Heart right ventricle (tissue), 16 donors: ENCODE measurements at regions not wholly inside any gene's neighbourhood (a gene's known extent, or its start where the extent isn't known, plus 50 kb on each side); places are given as distances from the start of the nearest gene placed in this dataset.

Experiments used
- ATAC-seq, 8 donors: fragments of 200-7000 bp; cut with Tn5 transposase; one replicate each; pipeline ENCODE4 v1.9.1; 2020; ENCODE audit warnings: mild to moderate bottlenecking in 8 of 8, moderate library complexity in 8 of 8, moderate number of reproducible peaks in 1 of 8
- DNase-seq, 2 donors: peaks; one replicate each; pipeline ENCODE4 v3.0.0-alpha.2; 2020
- H3K27ac ChIP-seq, 10 donors: fragments of 200-600 bp; sonication (generic) in 2 of 10; one replicate each; pipeline versions ENCODE4 v1.5.0 to v1.8.0; 2020 to 2022; ENCODE audit warnings: mild to moderate bottlenecking in 3 of 10
- H3K27me3 ChIP-seq, 7 donors: fragments of 200-600 bp; one replicate each; pipeline ENCODE4 v1.8.0; 2021 to 2022; ENCODE audit warnings: mild to moderate bottlenecking in 2 of 7
- H3K36me3 ChIP-seq, 9 donors: fragments of 200-600 bp; sonication (generic) in 1 of 9; one replicate each; pipeline versions ENCODE4 v1.5.0 to v1.8.0; 2020 to 2022; ENCODE audit warnings: mild to moderate bottlenecking in 2 of 9
- H3K4me1 ChIP-seq, 9 donors: fragments of 200-600 bp; sonication (generic) in 1 of 9; one replicate each; pipeline versions ENCODE4 v1.5.0 to v1.8.0; 2020 to 2022; ENCODE audit warnings: mild to moderate bottlenecking in 4 of 9
- H3K4me3 ChIP-seq, 10 donors: fragments of 200-600 bp; sonication (generic) in 2 of 10; one replicate each; pipeline versions ENCODE4 v1.5.0 to v1.8.0; 2020 to 2022; ENCODE audit warnings: mild to moderate bottlenecking in 7 of 10, moderate library complexity in 2 of 10
- H3K9me3 ChIP-seq, 11 donors: fragments of 200-600 bp in 10 of 11; sonication (generic) in 2 of 11; one replicate each; pipeline versions ENCODE4 v1.5.0 to v1.8.0; 2013 to 2022; ENCODE audit warnings: mild to moderate bottlenecking in 2 of 11, control low read depth in 1 of 11, moderate library complexity in 1 of 11
- WGBS, 2 donors: extraction: QIAGEN DNeasy Blood & Tissue Kit; methylation state at CpG; one replicate each; pipeline ENCODE4 v1.1.7; 2013; ENCODE audit warnings: inconsistent platforms in 1 of 2; 5-methylcytosine and 5-hydroxymethylcytosine counted together
- intact Hi-C, 10 donors: fragments of 100-400 bp; cut with DNase I; formaldehyde crosslinking; loops; one replicate each; pipeline versions ENCODE4 v1.11.1 to v1.14.2; 2022
- TF ChIP-seq, protein P1 (sequence below), 9 donors: fragments of 200-600 bp; sonication (generic) in 2 of 9; IDR thresholded peaks; one replicate each; pipeline versions ENCODE4 v1.5.0 to v1.8.0; 2021 to 2022; ENCODE audit warnings: antibody characterized with exemption in 9 of 9, mild to moderate bottlenecking in 5 of 9, moderate library complexity in 1 of 9
- donor health status: Arrhythmogenic right ventricular cardiomyopathy.
- donor health status: ischemic (EF 13 %, LVEDD 7.1; RV severe dilation, severe dysfunction).
- donor health status: healthy with polysubstance abuse.
- donor health status: DM: no; HTN: yes; CAD: no.
- donor health status: DM: no; HTN: no; CAD: no.
- donor health status: ischemic (EF 25% LVEDD 6.9; RV normal size, moderate dysfunction).
- donor health status: ischemic (EF 25% LVEDD 5.7; RV mildly dilated, moderate dysfunction).
- donor health status: healthy.
- donor health status: DM: yes; HTN: yes; CAD: no.
- donor health status: Ischemic cardiomyopathy.
- donor health status: ischemic (EF 35%, LVEDD 5.7; RV mildly dilated, moderate dysfunction).
- donor health status: nonischemic (EF 11% LVEDD 7.7; RV severe dilation, severe dysfunction).
- donor health status: DM: yes; HTN: yes; CAD: no.
- donor health status: PGD.
- donor health status: ischemic (EF 29% LVEDD 5.4; RV normal size, mild dysfunction).
- donor health status: nonischemic (EF 23%, LVEDD 6.1; RV moderate dilation, normal function).

DNA sequence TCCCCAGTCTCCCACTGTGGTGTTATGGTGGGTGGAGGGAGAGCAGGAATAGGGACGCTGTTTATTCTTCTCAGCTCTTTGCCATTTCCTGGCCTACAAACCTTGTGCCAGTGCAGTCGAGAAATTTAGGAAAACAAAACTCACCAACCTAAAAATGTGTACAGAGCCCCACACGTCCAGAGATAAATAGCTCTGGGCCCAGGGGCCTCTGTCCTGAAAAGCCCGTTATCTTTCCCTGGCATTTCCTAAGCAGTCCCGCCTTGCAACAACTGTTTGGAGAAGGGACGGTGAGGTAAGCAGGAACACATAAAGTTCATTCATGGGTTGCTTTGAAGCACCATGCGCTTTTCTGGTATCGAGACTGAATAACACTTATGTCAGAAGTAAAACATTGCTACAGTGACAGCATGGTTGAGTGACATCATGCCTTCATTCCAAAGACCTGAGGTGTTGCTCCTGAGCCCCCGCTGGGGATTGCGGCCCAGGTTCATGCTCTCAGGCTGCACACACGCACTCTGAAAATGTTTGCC lies 80.1 kb upstream of the NXT1 start:
- H3K27me3 ChIP-seq: no peaks in the 10 kb centered on the region
- peaks cover 5 to 33% (median 15%) of the 10 kb centered on the region in 9 donors for H3K4me1 ChIP-seq
- H3K36me3 ChIP-seq: no peaks in the 10 kb centered on the region
- WGBS, 2 donors: 44 to 47% methylated on average over 11 of the region's 11 CpGs
- no peak for DNase-seq
- intact Hi-C loops: no loop called here
- peak in 7 of 8 donors; percentile 40 to 70 (median 54) for ATAC-seq
- no peaks in the 10 kb centered on the region for H3K9me3 ChIP-seq
- peak overlapping the region; percentile 51 to 92 (median 76) for H3K27ac ChIP-seq
- H3K4me3 ChIP-seq: no peak overlapping the region
- TF ChIP-seq, protein P1, sequence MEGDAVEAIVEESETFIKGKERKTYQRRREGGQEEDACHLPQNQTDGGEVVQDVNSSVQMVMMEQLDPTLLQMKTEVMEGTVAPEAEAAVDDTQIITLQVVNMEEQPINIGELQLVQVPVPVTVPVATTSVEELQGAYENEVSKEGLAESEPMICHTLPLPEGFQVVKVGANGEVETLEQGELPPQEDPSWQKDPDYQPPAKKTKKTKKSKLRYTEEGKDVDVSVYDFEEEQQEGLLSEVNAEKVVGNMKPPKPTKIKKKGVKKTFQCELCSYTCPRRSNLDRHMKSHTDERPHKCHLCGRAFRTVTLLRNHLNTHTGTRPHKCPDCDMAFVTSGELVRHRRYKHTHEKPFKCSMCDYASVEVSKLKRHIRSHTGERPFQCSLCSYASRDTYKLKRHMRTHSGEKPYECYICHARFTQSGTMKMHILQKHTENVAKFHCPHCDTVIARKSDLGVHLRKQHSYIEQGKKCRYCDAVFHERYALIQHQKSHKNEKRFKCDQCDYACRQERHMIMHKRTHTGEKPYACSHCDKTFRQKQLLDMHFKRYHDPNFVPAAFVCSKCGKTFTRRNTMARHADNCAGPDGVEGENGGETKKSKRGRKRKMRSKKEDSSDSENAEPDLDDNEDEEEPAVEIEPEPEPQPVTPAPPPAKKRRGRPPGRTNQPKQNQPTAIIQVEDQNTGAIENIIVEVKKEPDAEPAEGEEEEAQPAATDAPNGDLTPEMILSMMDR (IDR thresholded peaks at IDR 0.05): no peak

DNA sequence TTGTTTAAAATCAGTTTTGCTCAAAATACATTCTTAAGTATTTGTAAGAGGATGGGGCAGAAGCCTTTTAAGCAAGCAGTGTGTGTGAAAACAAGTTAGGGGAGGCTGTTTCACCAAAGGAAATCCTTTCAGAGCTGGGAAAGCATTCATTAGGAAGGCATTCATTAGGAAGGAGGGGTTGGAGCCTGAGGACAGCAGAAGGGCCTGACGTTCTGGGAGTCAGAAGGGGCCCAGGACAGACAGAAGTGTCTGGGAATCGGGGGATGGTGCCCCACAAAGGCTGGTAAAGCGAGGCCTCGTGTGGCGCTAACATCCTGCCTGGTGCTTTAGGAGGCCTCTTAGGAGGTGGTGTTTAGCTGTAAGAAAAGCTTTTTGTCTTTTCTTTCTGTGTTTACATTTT lies 80.6 kb upstream of the NXT1 start:
- Histone ChIP-seq H3K36me3 (no peaks in the 10 kb centered on the region), H3K27me3 (no peaks in the 10 kb centered on the region), H3K9me3 (no peaks in the 10 kb centered on the region), H3K27ac (peak overlapping the region; percentile 51 to 92 (median 76)), H3K4me1 (peaks cover 5 to 33% (median 15%) of the 10 kb centered on the region in 9 donors), H3K4me3 (no peak overlapping the region)
- DNase-seq (no peak), ATAC-seq (peak in 7 of 8 donors; percentile 26 to 86 (median 65))
- intact Hi-C loops: no loop called here
- TF ChIP-seq, protein P1 (IDR thresholded peaks at IDR 0.05): peak in 4 of 9 donors; percentile 10 to 24 (median 22)
- WGBS, 2 donors: 54 to 67% methylated on average over 5 of the region's 5 CpGs

DNA sequence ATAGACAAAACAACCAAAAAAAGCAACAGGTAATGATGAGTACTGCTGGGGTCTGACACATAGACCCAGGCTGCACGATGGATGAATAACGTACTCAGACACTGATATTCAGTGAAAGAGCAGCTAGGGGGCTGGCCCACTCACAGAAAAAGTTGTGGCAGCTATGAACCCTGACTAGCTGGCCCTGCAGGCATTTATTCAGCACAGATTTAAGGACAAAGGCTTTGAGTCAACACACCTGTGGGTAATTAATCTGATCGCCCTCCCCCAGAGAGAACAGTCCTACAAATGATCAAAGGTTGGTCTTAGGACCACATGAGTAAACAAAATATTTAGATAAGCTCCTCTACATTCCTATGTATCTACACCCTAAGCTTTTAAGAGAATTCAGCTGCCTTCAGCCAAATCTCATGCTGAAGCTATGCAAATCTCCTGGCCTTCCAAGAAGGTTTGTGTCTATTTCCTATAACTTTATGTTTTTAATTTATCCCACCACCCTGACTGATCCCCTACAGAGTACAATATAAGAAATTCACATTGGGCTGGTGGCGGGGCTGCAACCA lies 81.7 kb upstream of the NXT1 start:
- 93 to 94% methylated on average over 4 of the region's 4 CpGs for WGBS, 2 donors
- no peaks in the 10 kb centered on the region for H3K36me3 ChIP-seq
- H3K4me3 ChIP-seq: no peak overlapping the region
- DNase-seq (no peak), ATAC-seq (no peak)
- TF ChIP-seq, protein P1 (IDR thresholded peaks at IDR 0.05): no peak
- peaks cover 0 to under 1% (median 0%) of the 10 kb centered on the region in 11 donors for H3K9me3 ChIP-seq
- intact Hi-C loops: no loop called here
- H3K27me3 ChIP-seq: no peaks in the 10 kb centered on the region
- H3K4me1 ChIP-seq: peaks cover 5 to 33% (median 15%) of the 10 kb centered on the region in 9 donors
- peak overlapping the region in 7 of 10 donors; percentile 57 to 92 (median 80) for H3K27ac ChIP-seq

DNA sequence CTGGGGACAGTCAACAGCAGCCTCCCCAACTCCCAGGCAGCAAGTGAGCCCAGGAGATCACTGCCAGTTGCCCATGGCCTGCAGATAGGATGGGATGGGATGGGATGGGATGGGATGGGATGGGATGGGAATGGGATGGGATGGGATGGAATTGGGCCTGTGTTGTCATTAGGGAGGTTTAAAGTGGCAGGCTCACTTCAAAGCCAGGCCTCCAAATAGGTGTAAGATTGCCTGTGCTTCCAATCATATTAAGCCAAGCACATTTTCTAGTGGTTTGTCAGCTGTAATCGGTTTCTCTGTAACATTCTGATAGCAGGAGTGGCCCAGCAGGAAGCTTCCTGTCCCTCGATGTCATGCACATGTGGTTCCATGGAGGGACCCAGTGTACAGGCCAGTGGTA lies 82.7 kb upstream of the NXT1 start:
- Histone ChIP-seq H3K4me3 (no peak overlapping the region), H3K27me3 (no peaks in the 10 kb centered on the region), H3K9me3 (peaks cover 0 to 6% (median 0%) of the 10 kb centered on the region in 11 donors), H3K27ac (no peak overlapping the region), H3K4me1 (peaks cover 5 to 33% (median 15%) of the 10 kb centered on the region in 9 donors), H3K36me3 (no peaks in the 10 kb centered on the region)
- TF ChIP-seq, protein P1 (IDR thresholded peaks at IDR 0.05): no peak
- no peak for DNase-seq
- intact Hi-C loops: no loop called here
- WGBS, 2 donors: 90 to 96% methylated on average over 2 of the region's 2 CpGs
- ATAC-seq: no peak
